GM21717 (cell line): ENCODE measurements at regions not wholly inside any gene's neighbourhood (a gene's known extent, or its start where the extent isn't known, plus 50 kb on each side); places are given as distances from the start of the nearest gene placed in this dataset.

Source experiments
- ATAC-seq: cut with Tn5 transposase; IDR thresholded peaks from one replicate; pipeline ENCODE4 v1.9.1; 2021; ENCODE audit warnings: mild to moderate bottlenecking, moderate library complexity; ENCODE audit not compliant: unreplicated experiment

DNA sequence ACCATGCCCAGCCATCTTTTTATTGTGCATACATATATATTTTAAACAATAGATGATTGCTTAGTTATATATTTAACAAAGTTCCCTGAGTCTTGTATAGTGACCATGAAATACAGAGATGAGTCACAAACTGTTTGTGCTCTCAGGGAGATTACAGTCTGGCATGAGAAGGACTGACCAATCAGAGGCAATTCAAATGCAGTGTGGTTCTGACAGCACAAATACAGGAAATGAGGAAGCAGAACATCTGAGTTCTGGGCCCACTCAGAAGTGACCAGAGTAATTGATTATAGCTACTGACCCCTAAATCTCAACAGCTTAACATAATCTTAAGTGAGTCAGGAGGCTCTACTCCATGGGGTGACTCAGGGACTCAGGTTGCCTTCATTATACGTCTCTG is 534.5 kb downstream of the OMA1 start:
- ATAC-seq = no peak

GRCh38 chr1:58006421-58007046 is 540.0 kb downstream of the OMA1 start:
- no peak for ATAC-seq

GRCh38 chr1:58005212-58005611 is 541.3 kb downstream of the OMA1 start:
- no peak for ATAC-seq

DNA sequence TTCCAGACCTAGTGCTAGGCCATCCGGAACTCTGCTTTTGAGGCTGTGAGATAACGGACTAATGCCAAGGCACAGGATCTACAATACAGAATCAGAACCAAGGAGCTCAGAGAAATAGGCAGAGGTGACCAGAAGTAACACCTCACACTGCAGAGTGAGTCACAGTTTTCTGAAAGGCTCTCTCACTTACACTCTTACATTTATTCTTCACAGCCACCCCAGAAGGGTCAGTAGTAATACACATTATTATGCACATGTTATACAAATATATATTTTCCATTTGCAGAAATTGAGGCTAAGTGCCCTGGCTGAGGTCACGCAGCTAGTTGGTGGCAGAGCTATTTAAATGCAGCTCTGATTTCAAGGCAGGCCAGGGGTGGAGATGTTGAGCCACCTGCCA is 542.5 kb downstream of the OMA1 start:
- ATAC-seq = no peak

DNA sequence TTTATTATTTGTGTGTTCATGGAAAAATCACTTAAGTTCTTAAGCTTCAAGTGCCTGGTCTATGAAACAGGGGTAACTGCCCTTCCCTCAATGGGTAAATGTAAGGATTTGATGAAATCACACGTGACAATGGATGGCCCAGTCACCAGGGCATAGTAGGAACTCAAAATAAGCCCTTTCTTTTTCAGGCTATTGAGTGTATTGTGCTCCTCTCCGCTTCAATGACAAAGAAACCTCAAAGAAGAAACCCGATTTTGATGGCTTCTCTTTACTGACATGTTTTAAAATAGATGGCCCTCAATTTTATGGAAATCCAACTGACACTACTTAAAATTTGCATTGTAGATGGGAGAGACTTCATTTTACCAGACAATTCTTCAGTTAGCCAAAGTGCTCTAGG is 543.5 kb downstream of the OMA1 start:
- ATAC-seq = no peak

GRCh38 chr1:58000821-58001220 is 545.7 kb downstream of the OMA1 start:
- no peak for ATAC-seq

- ATAC-seq = no peak
Measured at GRCh38 chr1:58000116-58000515, 546.4 kb downstream of the OMA1 start.

DNA sequence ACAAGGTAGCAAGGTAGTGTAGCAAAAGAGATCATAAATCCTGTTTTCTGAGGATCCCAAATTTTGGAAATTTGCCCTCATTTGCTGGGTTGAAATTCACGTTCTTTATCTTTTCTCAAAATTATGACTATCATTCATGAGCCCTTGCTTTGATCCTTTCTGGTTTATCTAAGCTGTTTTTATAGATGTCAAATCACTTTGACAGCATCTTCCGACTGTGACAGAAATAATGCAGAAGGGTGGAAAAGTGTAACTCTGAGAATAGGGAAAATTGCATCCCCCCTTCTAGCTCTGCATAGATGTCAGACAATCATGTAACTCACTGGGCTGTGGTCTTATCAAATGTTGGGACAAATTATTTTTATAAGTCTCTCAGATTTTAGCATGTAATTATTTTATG is 550.1 kb downstream of the OMA1 start:
- ATAC-seq = no peak

GRCh38 chr1:57991289-57991688 is 555.2 kb downstream of the OMA1 start:
- ATAC-seq = no peak

- ATAC-seq = no peak
Measured at GRCh38 chr1:57989877-57990276, 556.6 kb downstream of the OMA1 start.

DNA sequence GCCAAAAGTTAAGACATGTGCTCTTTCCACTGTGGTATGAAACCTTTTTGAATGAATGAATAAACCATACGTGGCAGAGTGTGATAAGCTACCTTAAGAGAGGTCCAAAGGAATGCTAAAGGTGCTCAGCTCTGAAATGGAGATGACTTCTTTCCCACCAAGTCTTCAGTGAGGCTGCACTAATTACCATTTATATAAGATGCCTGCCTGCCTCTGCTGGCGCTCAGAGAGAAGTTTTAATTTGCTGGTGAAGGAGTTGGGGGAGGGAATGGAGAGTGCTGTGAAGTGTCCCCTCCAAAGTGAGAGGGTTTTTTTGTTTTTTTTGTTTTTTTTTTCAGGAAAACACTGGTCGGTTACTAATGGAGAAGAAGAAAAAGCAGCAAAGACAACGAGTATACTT is 559.0 kb downstream of the OMA1 start:
- no peak for ATAC-seq

- peak; percentile 75 for ATAC-seq
Measured at GRCh38 chr1:57986432-57986831, 560.1 kb downstream of the OMA1 start.

GRCh38 chr1:57984277-57984676 is 560.4 kb upstream of the DAB1 start:
- no peak for ATAC-seq

DNA sequence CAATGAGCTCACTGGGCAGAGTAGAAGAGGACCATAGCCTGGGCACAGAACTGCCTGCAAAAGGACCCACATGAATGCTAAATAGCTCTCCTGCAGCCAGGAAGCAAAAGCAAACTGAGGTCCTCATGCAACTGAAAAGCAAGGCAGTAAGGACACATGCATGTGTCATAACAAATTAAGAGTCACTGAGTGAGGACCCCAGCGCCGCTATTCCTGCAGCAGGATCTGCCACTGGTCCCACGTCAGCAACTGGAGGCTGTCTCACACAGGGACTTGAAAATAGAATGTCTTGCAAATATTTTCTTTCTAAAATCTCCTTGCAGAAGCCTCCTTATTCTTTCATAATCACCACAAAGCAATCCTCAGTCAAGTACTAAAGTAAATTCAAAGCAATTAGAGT is 559.6 kb upstream of the DAB1 start:
- ATAC-seq = no peak

DNA sequence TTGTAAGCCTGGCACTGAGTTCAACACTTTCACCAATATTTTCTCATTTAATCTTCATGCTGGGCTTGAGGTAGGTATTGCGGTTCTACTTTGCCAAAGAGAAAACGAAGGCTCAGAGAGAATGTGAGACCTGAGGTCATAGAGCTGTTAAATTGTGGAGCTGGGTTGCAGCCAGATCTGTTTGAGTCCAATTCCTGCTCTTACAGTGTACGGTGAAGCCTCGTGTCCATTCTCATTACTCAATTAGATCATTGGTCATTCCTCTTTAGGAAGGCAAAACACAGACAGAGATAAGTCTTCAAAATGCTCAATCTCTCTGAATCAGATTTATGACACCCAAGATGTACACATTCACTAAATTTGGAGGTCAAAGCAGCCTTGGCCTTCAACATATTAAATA is 559.0 kb upstream of the DAB1 start:
- no peak for ATAC-seq

- ATAC-seq = no peak
Measured at GRCh38 chr1:57976216-57976615, 552.4 kb upstream of the DAB1 start.

DNA sequence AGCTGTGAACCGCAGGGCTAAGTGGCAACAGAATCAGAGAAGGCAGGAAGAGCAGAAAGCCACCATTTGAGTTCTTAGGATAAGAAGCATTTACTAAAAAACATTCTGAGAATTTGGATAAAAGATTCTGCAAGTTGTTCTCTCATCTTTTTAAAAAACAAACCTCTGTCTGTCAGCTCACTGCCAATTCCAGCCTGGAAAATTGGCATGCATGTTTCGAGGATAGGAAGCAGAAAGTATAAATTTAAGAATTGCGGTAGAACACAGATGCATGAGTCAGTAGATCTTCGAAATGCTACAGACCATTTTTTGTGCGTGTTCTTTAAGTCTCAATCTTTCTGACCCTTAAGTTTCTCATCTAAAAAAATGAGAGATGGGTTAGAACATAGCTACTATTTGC is 544.5 kb upstream of the DAB1 start:
- ATAC-seq = no peak

DNA sequence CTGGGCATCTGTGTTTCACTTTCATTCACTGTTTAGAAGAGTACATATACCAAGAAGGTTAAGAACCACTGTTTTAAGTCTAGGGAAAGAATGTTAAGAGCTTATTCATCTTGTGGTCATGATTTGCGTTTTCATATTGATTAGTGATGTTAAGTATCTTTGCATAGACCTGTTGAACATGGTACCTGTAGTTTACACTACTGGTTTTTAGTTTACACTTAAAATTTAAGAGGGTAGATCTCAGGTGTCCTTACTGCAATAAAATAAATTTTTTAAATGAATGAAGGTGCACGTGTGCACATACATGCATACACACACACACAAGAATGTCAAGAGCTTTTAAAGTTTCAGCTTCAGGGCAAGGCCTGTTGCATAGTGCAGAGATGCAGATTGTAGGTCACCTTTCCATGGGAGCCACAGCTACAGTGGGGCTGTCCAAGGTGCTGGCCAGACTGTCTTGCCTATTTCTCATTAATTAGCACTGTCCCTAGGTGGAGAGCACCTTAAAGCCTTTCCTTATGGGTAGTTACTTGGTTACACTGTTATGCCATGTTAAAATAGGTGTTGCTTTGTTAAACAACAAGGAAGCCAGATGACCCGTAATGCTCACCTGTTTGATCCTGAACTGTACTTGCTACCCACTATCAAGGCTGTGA is 543.0 kb upstream of the DAB1 start:
- ATAC-seq = no peak

DNA sequence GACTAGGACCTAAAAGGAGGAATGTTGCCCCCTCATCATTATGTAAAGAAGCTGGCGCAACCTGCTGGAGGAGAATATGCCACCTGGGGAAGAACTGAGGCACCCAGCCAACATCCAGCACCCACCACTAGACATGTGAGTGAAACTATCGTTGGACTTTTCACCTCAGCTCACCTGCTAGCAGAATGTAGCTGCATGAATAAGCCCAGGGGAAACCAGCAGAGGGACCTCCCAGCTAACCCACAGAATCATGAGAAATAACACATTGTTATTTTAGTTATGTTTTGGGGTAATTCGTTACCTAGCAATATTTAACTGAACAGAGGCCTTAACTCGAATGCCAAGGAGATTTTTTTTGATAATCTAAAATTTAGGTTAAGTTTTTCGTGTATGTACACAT is 542.5 kb upstream of the DAB1 start:
- no peak for ATAC-seq

DNA sequence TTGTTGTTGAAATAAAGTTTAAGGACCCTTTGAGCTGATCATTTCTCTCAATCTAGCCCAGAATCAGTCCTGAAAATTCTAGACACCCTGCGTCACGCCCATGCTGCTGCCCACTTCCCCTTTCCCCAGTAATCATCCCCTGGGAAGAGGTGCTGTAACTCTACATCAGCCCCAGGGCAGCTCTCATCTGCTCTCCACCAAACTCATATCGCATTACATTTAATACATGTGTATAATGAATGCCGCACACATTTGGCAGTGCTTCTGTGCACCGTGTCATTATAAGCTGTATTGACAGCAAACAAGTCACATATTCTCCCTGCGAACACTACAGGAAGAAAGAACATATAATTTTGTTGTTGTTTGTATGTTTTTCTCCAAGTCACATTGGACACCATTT is 539.7 kb upstream of the DAB1 start:
- no peak for ATAC-seq

- ATAC-seq = no peak
Measured at GRCh38 chr1:57959531-57960241, 535.8 kb upstream of the DAB1 start.

DNA sequence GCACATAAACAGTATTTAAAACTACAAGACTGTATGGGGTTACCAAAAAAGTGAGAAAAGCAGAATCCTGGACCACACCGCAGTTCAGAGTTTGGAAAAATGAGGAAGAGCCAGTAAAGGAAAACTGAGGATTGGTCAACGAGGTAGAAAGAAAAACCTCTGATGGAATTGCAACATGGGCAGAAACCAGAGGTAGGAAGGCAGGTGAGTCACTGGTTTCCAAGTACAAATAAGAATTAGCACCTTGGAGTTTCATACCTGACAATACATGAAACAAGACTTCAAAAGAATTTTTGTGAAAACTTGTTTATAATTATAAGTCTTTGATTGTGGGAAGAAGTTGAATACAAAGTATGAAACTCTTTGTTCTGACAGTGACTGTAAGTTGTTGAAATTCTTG is 533.7 kb upstream of the DAB1 start:
- no peak for ATAC-seq
